SK-N-SH (cell line): ENCODE measurements at regions not wholly inside any gene's neighbourhood (a gene's known extent, or its start where the extent isn't known, plus 50 kb on each side); places are given as distances from the start of the nearest gene placed in this dataset.

Source experiments
- CTCF ChIA-PET: fragments of 300-600, 350-600 bp; formaldehyde crosslinking; extraction: SDS; loops from one replicate; lab custom pipeline; 2021; lab: Yijun Ruan, JAX
- POLR2A ChIA-PET: fragments of 350-600 bp; sonication (Branson Sonifier 250); formaldehyde crosslinking; extraction: SDS; loops from one replicate; lab custom pipeline; 2020; ENCODE audit warnings: antibody characterized with exemption, inconsistent platforms; lab: Yijun Ruan, JAX
- DNase-seq: peaks from one replicate; pipeline ENCODE4 v3.0.0; 2012
- H2AFZ ChIP-seq: fragments of 200-600 bp; sonication (generic); 2 replicates; pipeline ENCODE4 v1.8.1; 2016; ENCODE audit warnings: antibody characterized with exemption, mild to moderate bottlenecking, low read depth
- H3F3A ChIP-seq: fragments of 200-600 bp; sonication (generic); replicated peaks from 2 replicates; pipeline ENCODE3; 2016; ENCODE audit warnings: antibody characterized with exemption, mild to moderate bottlenecking; ENCODE audit not compliant: insufficient read depth
- H3K27ac ChIP-seq, 2 experiments: fragments of 200-500 bp in 1 of 2; fragments of 200-600 bp in 1 of 2; sonication (Bioruptor generic) in 1 of 2; sonication (generic), shearing (Covaris generic) in 1 of 2; 2 replicates each; pipeline versions ENCODE4 v1.5.1 to v1.6.1; 2014 to 2016; ENCODE audit warnings: low read depth in 2 of 2, inconsistent platforms in 1 of 2, low read length in 1 of 2, mild to moderate bottlenecking in 1 of 2, mixed read lengths in 1 of 2
- H3K27me3 ChIP-seq: fragments of 200-600 bp; sonication (generic), shearing (Covaris generic); 2 replicates; pipeline ENCODE4 v1.6.1; 2016; ENCODE audit warnings: mixed run types; ENCODE audit not compliant: insufficient read depth
- H3K36me3 ChIP-seq, 2 experiments: fragments of 200-500 bp in 1 of 2; fragments of 200-600 bp in 1 of 2; sonication (Bioruptor generic) in 1 of 2; sonication (generic) in 1 of 2; replicated peaks in 1 of 2; 2 replicates each; pipeline versions ENCODE3 to v1.5.1; 2014 to 2016; ENCODE audit warnings: low read length in 1 of 2, mild to moderate bottlenecking in 1 of 2; ENCODE audit not compliant: insufficient read depth in 2 of 2, control insufficient read depth in 1 of 2
- H3K4me1 ChIP-seq, 2 experiments: fragments of 200-500 bp in 1 of 2; fragments of 200-600 bp in 1 of 2; sonication (Bioruptor generic) in 1 of 2; sonication (generic), shearing (Covaris generic) in 1 of 2; 2 replicates each; pipeline versions ENCODE4 v1.5.1 to v1.6.1; 2014 to 2016; ENCODE audit warnings: low read depth in 1 of 2, low read length in 1 of 2, mixed run types in 1 of 2; ENCODE audit not compliant: insufficient read depth in 2 of 2, control insufficient read depth in 1 of 2
- H3K4me2 ChIP-seq: fragments of 200-600 bp; sonication (generic), shearing (Covaris generic); 2 replicates; pipeline ENCODE4 v1.6.1; 2017; ENCODE audit warnings: mixed run types
- H3K4me3 ChIP-seq, 2 experiments: fragments of 200-500 bp in 1 of 2; fragments of 200-600 bp in 1 of 2; sonication (Bioruptor generic) in 1 of 2; sonication (generic), shearing (Covaris generic) in 1 of 2; 2 replicates each; pipeline versions ENCODE4 v1.5.1 to v1.8.1; 2014 to 2016; ENCODE audit warnings: low read depth in 2 of 2, inconsistent platforms in 1 of 2, low read length in 1 of 2, mild to moderate bottlenecking in 1 of 2, mixed read lengths in 1 of 2, moderate library complexity in 1 of 2
- H3K79me2 ChIP-seq: fragments of 200-600 bp; sonication (generic); 2 replicates; pipeline ENCODE4 v1.8.1; 2017; ENCODE audit warnings: mild to moderate bottlenecking; ENCODE audit not compliant: insufficient read depth
- H3K9ac ChIP-seq: fragments of 200-600 bp; sonication (generic); 2 replicates; pipeline ENCODE4 v1.6.1; 2017; ENCODE audit warnings: mixed run types
- H3K9me2 ChIP-seq: fragments of 200-600 bp; sonication (generic); 2 replicates; pipeline ENCODE4 v1.6.1; 2017; ENCODE audit warnings: mixed run types
- H3K9me3 ChIP-seq: fragments of 200-600 bp; sonication (generic); 2 replicates; pipeline ENCODE4 v1.6.1; 2017; ENCODE audit warnings: mixed run types, mild to moderate bottlenecking, moderate library complexity
- H4K20me1 ChIP-seq: fragments of 200-600 bp; sonication (generic); 2 replicates; pipeline ENCODE4 v1.6.1; 2017; ENCODE audit warnings: mild to moderate bottlenecking, mixed run types; ENCODE audit not compliant: insufficient read depth
- CTCF ChIP-seq: fragments of 200-600 bp; sonication (generic); IDR thresholded peaks from 2 replicates; pipeline ENCODE4 v1.6.1; 2017; ENCODE audit warnings: antibody characterized with exemption, mild to moderate bottlenecking, moderate library complexity
- EP300 ChIP-seq, 2 experiments: IDR thresholded peaks; 2 replicates each; pipeline versions ENCODE4 v1.4.0 to v1.6.1; 2012; ENCODE audit warnings: borderline replicate concordance in 1 of 2, low read depth in 1 of 2, low read length in 1 of 2
- FOSL2 ChIP-seq: IDR thresholded peaks from 2 replicates; pipeline ENCODE4 v1.4.0; 2012; ENCODE audit warnings: low read depth, mild to moderate bottlenecking, moderate library complexity, borderline replicate concordance
- JUND ChIP-seq: IDR thresholded peaks from 2 replicates; pipeline ENCODE4 v1.4.0; 2012
- PBX3 ChIP-seq: IDR thresholded peaks from 2 replicates; pipeline ENCODE4; 2012
- RAD21 ChIP-seq: IDR thresholded peaks from 2 replicates; pipeline ENCODE4 v1.6.1; 2012; ENCODE audit warnings: mild to moderate bottlenecking, low read length
- REST ChIP-seq: IDR thresholded peaks from 2 replicates; pipeline ENCODE4 v1.6.1; 2012; ENCODE audit warnings: mild to moderate bottlenecking, low read depth, low read length, moderate library complexity
- SIN3A ChIP-seq: IDR thresholded peaks from 2 replicates; pipeline ENCODE4 v1.6.1; 2012; ENCODE audit warnings: low read depth, mild to moderate bottlenecking, low read length, moderate library complexity, borderline replicate concordance
- SMC3 ChIP-seq: IDR thresholded peaks from 2 replicates; pipeline ENCODE4 v1.6.1; 2012; ENCODE audit warnings: low read depth, low read length, improper control_type of control experiment
- TAF1 ChIP-seq: IDR thresholded peaks from 2 replicates; pipeline ENCODE4 v1.6.1; 2012; ENCODE audit warnings: low read depth, mild to moderate bottlenecking, low read length, moderate library complexity, borderline replicate concordance
- TEAD4 ChIP-seq: IDR thresholded peaks from 2 replicates; pipeline ENCODE4 v1.4.0; 2012; ENCODE audit warnings: mild to moderate bottlenecking, borderline replicate concordance; ENCODE audit not compliant: insufficient read depth
- USF1 ChIP-seq: IDR thresholded peaks from 2 replicates; pipeline ENCODE4 v1.4.0; 2012; ENCODE audit warnings: low read depth, borderline replicate concordance
- USF2 ChIP-seq: fragments of 150-350 bp; IDR thresholded peaks from 2 replicates; pipeline ENCODE4 v1.6.1; 2017; ENCODE audit warnings: antibody characterized with exemption, low read length, low read depth, borderline replicate concordance
- YY1 ChIP-seq: IDR thresholded peaks from 2 replicates; pipeline ENCODE4 v1.4.0; 2012; ENCODE audit warnings: low read depth, mild to moderate bottlenecking
- ZBTB33 ChIP-seq: IDR thresholded peaks from 2 replicates; pipeline ENCODE4 v1.4.0; 2012; ENCODE audit warnings: low read depth, borderline replicate concordance
- WGBS: methylation state at CpG from one replicate; pipeline ENCODE4 v1.1.6; 2017; ENCODE audit warnings: low lambda C conversion rate; 5-methylcytosine and 5-hydroxymethylcytosine counted together

- no peaks in the 10 kb centered on the region for H3F3A ChIP-seq
- ChIA-PET CTCF (no interaction called here), POLR2A (no interaction called here)
- TF ChIP-seq CTCF = no peak
- TF ChIP-seq USF1 = no peak
- no peak for TF ChIP-seq EP300 (IDR thresholded peaks at IDR 0.05; ENCODE audit: borderline replicate concordance in 1 of 2, low read depth in 1 of 2, low read length in 1 of 2)
- no peak for TF ChIP-seq SIN3A
- no peak for TF ChIP-seq TEAD4
- no peak for TF ChIP-seq REST
- TF ChIP-seq, all 33 proteins: peak for 0
- Histone ChIP-seq H3K4me3 (no peak overlapping the region), H3K9me2 (no peaks in the 10 kb centered on the region), H3K9ac (no peak overlapping the region), H3K4me1 (peaks cover 0 to 14% of the 10 kb centered on the region in 2 experiments; a peak in 2 of 4 replicates), H3K27ac (no peak overlapping the region), H2AFZ (no peak overlapping the region), H4K20me1 (no peaks in the 10 kb centered on the region), H3K79me2 (no peaks in the 10 kb centered on the region), H3K27me3 (no peaks in the 10 kb centered on the region), H3K4me2 (no peak overlapping the region), H3K36me3 (no peaks in the 10 kb centered on the region), H3K9me3 (no peaks in the 10 kb centered on the region)
- no peak for DNase-seq
- 80% methylated on average over 7 of the region's 7 CpGs for WGBS
These were observed 74.5 kb downstream of the RHOU start for GRCh38 chr1:228809621-228810394.

- Histone ChIP-seq H3K36me3 (no peaks in the 10 kb centered on the region), H4K20me1 (no peaks in the 10 kb centered on the region), H3F3A (no peaks in the 10 kb centered on the region), H2AFZ (no peak overlapping the region), H3K9me3 (no peaks in the 10 kb centered on the region), H3K4me2 (no peak overlapping the region), H3K4me1 (peaks cover 0 to 9% of the 10 kb centered on the region in 2 experiments; a peak in 2 of 4 replicates), H3K27ac (no peak overlapping the region), H3K79me2 (no peaks in the 10 kb centered on the region), H3K9ac (no peak overlapping the region), H3K9me2 (no peaks in the 10 kb centered on the region), H3K27me3 (no peaks in the 10 kb centered on the region), H3K4me3 (no peak overlapping the region)
- ChIA-PET POLR2A (no interaction called here), CTCF (no interaction called here)
- no peak for DNase-seq
- TF ChIP-seq FOSL2 (no peak), ZBTB33 (no peak), TAF1 (no peak), PBX3 (no peak), USF2 (no peak), SMC3 (no peak), RAD21 (no peak), EP300 (IDR thresholded peaks at IDR 0.05; ENCODE audit: borderline replicate concordance in 1 of 2, low read depth in 1 of 2, low read length in 1 of 2) (no peak), JUND (no peak), YY1 (no peak), SIN3A (no peak)
These were observed 75.1 kb downstream of the RHOU start for GRCh38 chr1:228810395-228810758.
